GM23338 (cell line): ENCODE measurements at regions not wholly inside any gene's neighbourhood (a gene's known extent, or its start where the extent isn't known, plus 50 kb on each side); places are given as distances from the start of the nearest gene placed in this dataset.

Experiments used
- ATAC-seq: fragments of 200-7000 bp; cut with Tn5 transposase; 3 replicates; pipeline ENCODE4 v1.9.1; 2020
- DNase-seq: peaks from one replicate; pipeline ENCODE4 v3.0.0-alpha.2; 2015; ENCODE audit warnings: low spot score
- H2AFZ ChIP-seq: fragments of 200-600 bp; sonication (generic); 2 replicates; pipeline ENCODE4 v1.8.0; 2016; ENCODE audit warnings: antibody characterized with exemption, mild to moderate bottlenecking, moderate library complexity
- H3F3A ChIP-seq: fragments of 200-600 bp; sonication (generic); replicated peaks from 2 replicates; pipeline ENCODE4 v1.8.0; 2017; ENCODE audit warnings: antibody characterized with exemption, mixed run types, low read depth
- H3K27ac ChIP-seq: fragments of 200-600 bp; sonication (generic); 2 replicates; pipeline ENCODE4 v1.6.1; 2016; ENCODE audit warnings: low read depth
- H3K27me3 ChIP-seq: fragments of 200-600 bp; sonication (generic); 2 replicates; pipeline ENCODE4 v1.8.0; 2016; ENCODE audit warnings: mild to moderate bottlenecking, mixed run types, moderate library complexity; ENCODE audit not compliant: insufficient read depth
- H3K36me3 ChIP-seq: fragments of 200-600 bp; sonication (generic); 2 replicates; pipeline ENCODE4 v1.8.0; 2016; ENCODE audit warnings: mild to moderate bottlenecking; ENCODE audit not compliant: insufficient read depth
- H3K4me1 ChIP-seq: fragments of 200-600 bp; sonication (generic); 2 replicates; pipeline ENCODE4 v1.8.0; 2016; ENCODE audit warnings: mild to moderate bottlenecking, moderate library complexity; ENCODE audit not compliant: insufficient read depth
- H3K4me2 ChIP-seq: fragments of 200-600 bp; sonication (generic); 2 replicates; pipeline ENCODE4 v1.7.1; 2017; ENCODE audit warnings: mixed run types
- H3K4me3 ChIP-seq: fragments of 200-600 bp; sonication (generic); 2 replicates; pipeline ENCODE4 v1.6.1; 2016; ENCODE audit warnings: mixed run types
- H3K79me2 ChIP-seq: fragments of 200-600 bp; sonication (generic); replicated peaks from 2 replicates; pipeline ENCODE4 v1.8.0; 2017; ENCODE audit warnings: mild to moderate bottlenecking; ENCODE audit not compliant: insufficient read depth
- H3K9me2 ChIP-seq: fragments of 200-600 bp; sonication (generic); 2 replicates; pipeline ENCODE4 v1.8.0; 2017; ENCODE audit not compliant: insufficient read depth
- H4K20me1 ChIP-seq: fragments of 200-600 bp; sonication (generic); replicated peaks from 2 replicates; pipeline ENCODE4 v1.8.0; 2017; ENCODE audit warnings: mild to moderate bottlenecking; ENCODE audit not compliant: insufficient read depth
- H3K27ac Mint-ChIP-seq: 2 replicates; pipeline ENCODE4 v1.8.0; 2020; ENCODE audit warnings: inconsistent platforms, mild to moderate bottlenecking, moderate library complexity, mixed read lengths
- H3K27me3 Mint-ChIP-seq: 3 replicates; pipeline ENCODE4 v1.8.0; 2022; ENCODE audit warnings: low read depth, mild to moderate bottlenecking, moderate library complexity, mixed read lengths, inconsistent platforms; ENCODE audit not compliant: insufficient read depth, poor library complexity
- H3K36me3 Mint-ChIP-seq: 3 replicates; pipeline ENCODE4 v1.8.0; 2021; ENCODE audit warnings: low read depth, mild to moderate bottlenecking, inconsistent platforms, moderate library complexity, mixed read lengths
- H3K4me1 Mint-ChIP-seq: 3 replicates; pipeline ENCODE4 v1.8.0; 2020; ENCODE audit warnings: mild to moderate bottlenecking, inconsistent platforms, mixed read lengths
- H3K4me3 Mint-ChIP-seq: 3 replicates; pipeline ENCODE4 v1.8.0; 2021; ENCODE audit warnings: moderate library complexity, mild to moderate bottlenecking, inconsistent platforms, mixed read lengths
- H3K9me3 Mint-ChIP-seq: 3 replicates; pipeline ENCODE4 v1.8.0; 2020; ENCODE audit warnings: moderate library complexity, mild to moderate bottlenecking, inconsistent platforms, mixed read lengths
- CREB1 ChIP-seq: fragments of 250-450 bp; sonication (Bioruptor Pico); IDR thresholded peaks from 2 replicates; pipeline ENCODE4 v1.5.0; 2020; ENCODE audit warnings: low read depth, mild to moderate bottlenecking, moderate library complexity
- JUNB ChIP-seq: IDR thresholded peaks from one replicate; pipeline ENCODE4 v1.6.1; 2016; ENCODE audit warnings: antibody characterized with exemption; ENCODE audit not compliant: unreplicated experiment
- NANOG ChIP-seq: IDR thresholded peaks from 2 replicates; pipeline ENCODE4 v1.6.1; 2016; ENCODE audit warnings: antibody characterized with exemption, borderline replicate concordance
- STAT1 ChIP-seq: IDR thresholded peaks from one replicate; pipeline ENCODE4 v1.6.1; 2016; ENCODE audit warnings: antibody characterized with exemption; ENCODE audit not compliant: unreplicated experiment
- TF ChIP-seq, protein P1 (sequence below): fragments of 250-450 bp; sonication (Bioruptor Pico); IDR thresholded peaks from 2 replicates; pipeline ENCODE4 v1.5.0; 2020; ENCODE audit warnings: mild to moderate bottlenecking, moderate library complexity
- TF ChIP-seq, protein P2 (sequence below), 2 experiments: fragments of 200-600 bp in 1 of 2; sonication (generic) in 1 of 2; conservative IDR thresholded peaks; 2 replicates each; pipeline versions ENCODE4 v1.5.1 to v1.6.1; 2016 to 2017; ENCODE audit warnings: antibody characterized with exemption in 2 of 2, low read depth in 2 of 2, mild to moderate bottlenecking in 2 of 2, moderate library complexity in 1 of 2

DNA sequence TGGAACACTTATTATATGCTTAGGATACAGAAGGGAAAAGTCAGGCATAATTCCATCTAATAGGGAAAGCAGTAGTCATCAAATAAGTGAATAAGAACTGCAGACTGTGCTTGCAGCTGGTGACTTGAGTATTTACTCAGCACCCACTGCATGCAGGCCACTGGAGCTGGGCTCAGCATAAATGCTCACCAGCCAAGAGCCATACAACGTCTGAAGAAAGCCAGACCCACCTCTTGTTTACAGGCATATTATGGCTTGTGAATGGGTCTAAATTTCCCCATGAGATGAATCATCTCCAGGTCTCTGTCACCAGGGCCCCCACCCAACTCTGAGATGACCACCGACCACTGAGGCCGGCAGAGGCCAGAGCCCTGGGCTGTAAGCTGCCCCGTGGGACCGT lies 123.8 kb upstream of the PKDCC start (continued):
- TF ChIP-seq, protein P1, sequence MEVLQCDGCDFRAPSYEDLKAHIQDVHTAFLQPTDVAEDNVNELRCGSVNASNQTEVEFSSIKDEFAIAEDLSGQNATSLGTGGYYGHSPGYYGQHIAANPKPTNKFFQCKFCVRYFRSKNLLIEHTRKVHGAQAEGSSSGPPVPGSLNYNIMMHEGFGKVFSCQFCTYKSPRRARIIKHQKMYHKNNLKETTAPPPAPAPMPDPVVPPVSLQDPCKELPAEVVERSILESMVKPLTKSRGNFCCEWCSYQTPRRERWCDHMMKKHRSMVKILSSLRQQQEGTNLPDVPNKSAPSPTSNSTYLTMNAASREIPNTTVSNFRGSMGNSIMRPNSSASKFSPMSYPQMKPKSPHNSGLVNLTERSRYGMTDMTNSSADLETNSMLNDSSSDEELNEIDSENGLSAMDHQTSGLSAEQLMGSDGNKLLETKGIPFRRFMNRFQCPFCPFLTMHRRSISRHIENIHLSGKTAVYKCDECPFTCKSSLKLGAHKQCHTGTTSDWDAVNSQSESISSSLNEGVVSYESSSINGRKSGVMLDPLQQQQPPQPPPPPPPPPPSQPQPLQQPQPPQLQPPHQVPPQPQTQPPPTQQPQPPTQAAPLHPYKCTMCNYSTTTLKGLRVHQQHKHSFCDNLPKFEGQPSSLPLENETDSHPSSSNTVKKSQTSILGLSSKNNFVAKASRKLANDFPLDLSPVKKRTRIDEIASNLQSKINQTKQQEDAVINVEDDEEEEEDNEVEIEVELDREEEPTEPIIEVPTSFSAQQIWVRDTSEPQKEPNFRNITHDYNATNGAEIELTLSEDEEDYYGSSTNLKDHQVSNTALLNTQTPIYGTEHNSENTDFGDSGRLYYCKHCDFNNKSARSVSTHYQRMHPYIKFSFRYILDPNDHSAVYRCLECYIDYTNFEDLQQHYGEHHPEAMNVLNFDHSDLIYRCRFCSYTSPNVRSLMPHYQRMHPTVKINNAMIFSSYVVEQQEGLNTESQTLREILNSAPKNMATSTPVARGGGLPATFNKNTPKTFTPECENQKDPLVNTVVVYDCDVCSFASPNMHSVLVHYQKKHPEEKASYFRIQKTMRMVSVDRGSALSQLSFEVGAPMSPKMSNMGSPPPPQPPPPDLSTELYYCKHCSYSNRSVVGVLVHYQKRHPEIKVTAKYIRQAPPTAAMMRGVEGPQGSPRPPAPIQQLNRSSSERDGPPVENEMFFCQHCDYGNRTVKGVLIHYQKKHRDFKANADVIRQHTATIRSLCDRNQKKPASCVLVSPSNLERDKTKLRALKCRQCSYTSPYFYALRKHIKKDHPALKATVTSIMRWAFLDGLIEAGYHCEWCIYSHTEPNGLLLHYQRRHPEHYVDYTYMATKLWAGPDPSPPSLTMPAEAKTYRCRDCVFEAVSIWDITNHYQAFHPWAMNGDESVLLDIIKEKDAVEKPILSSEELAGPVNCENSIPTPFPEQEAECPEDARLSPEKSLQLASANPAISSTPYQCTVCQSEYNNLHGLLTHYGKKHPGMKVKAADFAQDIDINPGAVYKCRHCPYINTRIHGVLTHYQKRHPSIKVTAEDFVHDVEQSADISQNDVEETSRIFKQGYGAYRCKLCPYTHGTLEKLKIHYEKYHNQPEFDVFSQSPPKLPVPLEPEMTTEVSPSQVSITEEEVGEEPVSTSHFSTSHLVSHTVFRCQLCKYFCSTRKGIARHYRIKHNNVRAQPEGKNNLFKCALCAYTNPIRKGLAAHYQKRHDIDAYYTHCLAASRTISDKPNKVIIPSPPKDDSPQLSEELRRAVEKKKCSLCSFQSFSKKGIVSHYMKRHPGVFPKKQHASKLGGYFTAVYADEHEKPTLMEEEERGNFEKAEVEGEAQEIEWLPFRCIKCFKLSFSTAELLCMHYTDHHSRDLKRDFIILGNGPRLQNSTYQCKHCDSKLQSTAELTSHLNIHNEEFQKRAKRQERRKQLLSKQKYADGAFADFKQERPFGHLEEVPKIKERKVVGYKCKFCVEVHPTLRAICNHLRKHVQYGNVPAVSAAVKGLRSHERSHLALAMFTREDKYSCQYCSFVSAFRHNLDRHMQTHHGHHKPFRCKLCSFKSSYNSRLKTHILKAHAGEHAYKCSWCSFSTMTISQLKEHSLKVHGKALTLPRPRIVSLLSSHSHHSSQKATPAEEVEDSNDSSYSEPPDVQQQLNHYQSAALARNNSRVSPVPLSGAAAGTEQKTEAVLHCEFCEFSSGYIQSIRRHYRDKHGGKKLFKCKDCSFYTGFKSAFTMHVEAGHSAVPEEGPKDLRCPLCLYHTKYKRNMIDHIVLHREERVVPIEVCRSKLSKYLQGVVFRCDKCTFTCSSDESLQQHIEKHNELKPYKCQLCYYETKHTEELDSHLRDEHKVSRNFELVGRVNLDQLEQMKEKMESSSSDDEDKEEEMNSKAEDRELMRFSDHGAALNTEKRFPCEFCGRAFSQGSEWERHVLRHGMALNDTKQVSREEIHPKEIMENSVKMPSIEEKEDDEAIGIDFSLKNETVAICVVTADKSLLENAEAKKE (CRISPR knock-in tag) = no peak

DNA sequence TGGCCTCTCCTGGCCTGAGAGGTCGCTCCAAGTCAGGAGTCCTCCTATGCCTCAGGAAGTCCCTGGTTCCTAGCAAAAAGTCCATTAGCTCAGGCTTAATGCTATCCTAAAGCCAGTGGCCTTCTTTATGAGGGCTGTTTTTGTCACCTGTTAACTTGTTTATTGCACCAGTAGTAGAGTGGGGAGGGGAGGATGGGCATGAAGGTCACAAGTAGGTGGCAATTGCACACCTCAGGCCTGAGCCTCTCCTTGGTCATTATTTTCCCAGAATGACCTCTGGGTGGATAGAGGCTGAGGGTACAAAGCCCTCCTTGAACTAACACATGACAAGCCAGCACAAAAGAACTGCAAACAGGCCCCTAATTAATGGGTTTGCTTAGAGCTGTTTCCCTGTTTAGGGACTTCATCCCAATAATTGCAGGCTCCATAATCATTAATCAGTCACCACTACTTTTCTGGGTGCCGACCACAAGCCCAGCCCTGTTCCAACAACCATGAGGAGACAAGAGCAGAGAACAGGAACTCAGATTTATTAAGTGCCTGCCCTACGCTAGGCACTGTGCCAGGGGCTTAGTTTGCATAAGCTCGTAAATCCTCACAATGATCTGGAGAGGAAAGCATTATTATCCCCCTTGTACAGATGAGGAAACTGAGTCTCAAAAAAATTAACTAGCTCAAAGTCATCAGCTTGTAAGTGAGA lies 123.0 kb upstream of the PKDCC start:
- ATAC-seq = no peak
- Histone ChIP-seq H3K36me3 (no peaks in the 10 kb centered on the region), H3K27ac (no peak overlapping the region), H2AFZ (no peak overlapping the region), H3K79me2 (no peaks in the 10 kb centered on the region), H4K20me1 (no peaks in the 10 kb centered on the region), H3K9me2 (no peaks in the 10 kb centered on the region), H3K4me3 (no peak overlapping the region), H3K4me2 (no peak overlapping the region), H3K27me3 (no peaks in the 10 kb centered on the region), H3F3A (no peaks in the 10 kb centered on the region), H3K4me1 (no peaks in the 10 kb centered on the region)
- Mint-ChIP-seq H3K9me3 (peaks cover 2% of the 10 kb centered on the region; the same call in 1 of the 3 replicates), H3K36me3 (peaks cover 2% of the 10 kb centered on the region; the same call in 1 of the 3 replicates), H3K27ac (no peak overlapping the region), H3K27me3 (peaks cover 2% of the 10 kb centered on the region), H3K4me1 (no peaks in the 10 kb centered on the region; the same call in 2 of the 3 replicates), H3K4me3 (no peak overlapping the region)
- DNase-seq = no peak
- TF ChIP-seq, protein P2, sequence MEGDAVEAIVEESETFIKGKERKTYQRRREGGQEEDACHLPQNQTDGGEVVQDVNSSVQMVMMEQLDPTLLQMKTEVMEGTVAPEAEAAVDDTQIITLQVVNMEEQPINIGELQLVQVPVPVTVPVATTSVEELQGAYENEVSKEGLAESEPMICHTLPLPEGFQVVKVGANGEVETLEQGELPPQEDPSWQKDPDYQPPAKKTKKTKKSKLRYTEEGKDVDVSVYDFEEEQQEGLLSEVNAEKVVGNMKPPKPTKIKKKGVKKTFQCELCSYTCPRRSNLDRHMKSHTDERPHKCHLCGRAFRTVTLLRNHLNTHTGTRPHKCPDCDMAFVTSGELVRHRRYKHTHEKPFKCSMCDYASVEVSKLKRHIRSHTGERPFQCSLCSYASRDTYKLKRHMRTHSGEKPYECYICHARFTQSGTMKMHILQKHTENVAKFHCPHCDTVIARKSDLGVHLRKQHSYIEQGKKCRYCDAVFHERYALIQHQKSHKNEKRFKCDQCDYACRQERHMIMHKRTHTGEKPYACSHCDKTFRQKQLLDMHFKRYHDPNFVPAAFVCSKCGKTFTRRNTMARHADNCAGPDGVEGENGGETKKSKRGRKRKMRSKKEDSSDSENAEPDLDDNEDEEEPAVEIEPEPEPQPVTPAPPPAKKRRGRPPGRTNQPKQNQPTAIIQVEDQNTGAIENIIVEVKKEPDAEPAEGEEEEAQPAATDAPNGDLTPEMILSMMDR (conservative IDR thresholded peaks at IDR 0.05; ENCODE audit: low read depth in 2 of 2) = no peak
- TF ChIP-seq, protein P1 (CRISPR knock-in tag) = no peak
- TF ChIP-seq JUNB (no peak), CREB1 (CRISPR knock-in tag) (no peak), NANOG (no peak), STAT1 (no peak)
